ENCODE measurements at regions not wholly inside any gene's neighbourhood (a gene's known extent, or its start where the extent isn't known, plus 50 kb on each side); places are given as distances from the start of the nearest gene placed in this dataset.

DNA sequence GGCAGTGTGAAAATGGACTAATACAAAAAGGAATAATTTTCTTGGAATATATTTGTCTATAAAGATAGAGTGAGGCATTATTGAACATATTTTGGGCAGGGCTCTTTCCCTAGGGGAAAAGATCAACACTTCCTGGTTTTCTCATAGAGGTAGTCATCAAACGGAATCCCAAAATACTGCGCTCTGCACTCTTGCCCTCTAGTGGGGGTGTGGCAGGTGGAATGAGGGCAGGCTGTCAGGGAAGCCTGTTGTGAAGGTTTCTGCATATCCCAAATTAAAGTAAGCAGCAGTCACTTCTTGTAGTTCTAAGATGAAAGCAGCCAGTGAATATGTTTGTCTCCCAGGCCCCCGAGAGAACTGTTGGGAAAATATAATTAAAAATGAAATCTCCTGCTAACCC, 666.8 kb upstream of the TMEM132C start:
- Histone ChIP-seq H4K8ac (replicated peaks; ENCODE audit: insufficient read length, low read depth, low read length) (no peak overlapping the region), H3K9me3 (ENCODE audit: control insufficient read depth, low read depth, low read length) (no peaks in the 10 kb centered on the region), H2BK120ac (ENCODE audit: low read depth, low read length, poor library complexity, severe bottlenecking) (no peak overlapping the region), H3K4me2 (ENCODE audit: insufficient read depth, insufficient read length, low read length) (no peak overlapping the region), H3T11ph (ENCODE audit: low read length) (no peak overlapping the region), H3K9ac (ENCODE audit: extremely low read depth, insufficient read length, low read length) (no peak overlapping the region), H2AK5ac (ENCODE audit: insufficient read length, low read length) (no peak overlapping the region), H3K27me3 (ENCODE audit: insufficient read depth, low read length) (no peaks in the 10 kb centered on the region), H4K5ac (ENCODE audit: insufficient read length, low read depth, low read length) (no peak overlapping the region), H3K18ac (ENCODE audit: insufficient read length, low read depth, low read length) (no peak overlapping the region), H3K23ac (ENCODE audit: insufficient read length, low read depth, low read length) (no peak overlapping the region), H4K20me1 (ENCODE audit: control insufficient read depth, insufficient read depth, insufficient read length) (no peaks in the 10 kb centered on the region), H2AFZ (ENCODE audit: low read length) (no peak overlapping the region), H2BK5ac (ENCODE audit: insufficient read length, low read length) (no peak overlapping the region), H3K4me1 (ENCODE audit: insufficient read depth, low read length) (peaks cover 3% of the 10 kb centered on the region), H3K14ac (ENCODE audit: insufficient read depth, low read length) (no peak overlapping the region), H2BK20ac (ENCODE audit: low read depth, low read length, poor library complexity, severe bottlenecking) (no peak overlapping the region), H3K4ac (ENCODE audit: low read depth, low read length) (no peak overlapping the region), H3K27ac (ENCODE audit: insufficient read length, low read depth, low read length) (no peak overlapping the region), H3K79me2 (ENCODE audit: insufficient read depth, low read length) (no peaks in the 10 kb centered on the region), H2BK12ac (ENCODE audit: insufficient read length, low read depth, low read length) (no peak overlapping the region), H3K56ac (ENCODE audit: insufficient read length, low read depth, low read length) (no peak overlapping the region), H3K79me1 (ENCODE audit: insufficient read depth, low read depth, low read length, poor library complexity, severe bottlenecking) (no peaks in the 10 kb centered on the region), H4K91ac (ENCODE audit: insufficient read length, low read depth, low read length) (no peak overlapping the region), H2BK15ac (ENCODE audit: low read depth, low read length) (no peak overlapping the region), H3K23me2 (ENCODE audit: insufficient read length, low read depth, low read length, poor library complexity, severe bottlenecking) (no peaks in the 10 kb centered on the region)
- Mint-ChIP-seq H3K27me3 (ENCODE audit: low read depth) (no peaks in the 10 kb centered on the region), H3K36me3 (ENCODE audit: insufficient read depth in 1 of 3, low read depth in 3 of 3) (no peaks in the 10 kb centered on the region; a peak in 1 of 7 replicates), H3K4me1 (peaks cover 37 to 42% of the 10 kb centered on the region in 2 experiments), H3K4me3 (no peak overlapping the region), H3K27ac (no peak overlapping the region), H3K9me3 (peaks cover 0 to 2% of the 10 kb centered on the region in 2 experiments; a peak in 2 of 5 replicates)
- no CpG with 5 or more reads among the region's 3 CpGs for WGBS (ENCODE audit: extremely low coverage, insufficient read length, low lambda C conversion rate)
- peak; percentile 56 for TF ChIP-seq CTCF (conservative IDR thresholded peaks at IDR 0.05)
- DNase-seq, result no peak

Data from H9 (cell line).